ENCODE measurements at regions not wholly inside any gene's neighbourhood (a gene's known extent, or its start where the extent isn't known, plus 50 kb on each side); places are given as distances from the start of the nearest gene placed in this dataset.

DNA sequence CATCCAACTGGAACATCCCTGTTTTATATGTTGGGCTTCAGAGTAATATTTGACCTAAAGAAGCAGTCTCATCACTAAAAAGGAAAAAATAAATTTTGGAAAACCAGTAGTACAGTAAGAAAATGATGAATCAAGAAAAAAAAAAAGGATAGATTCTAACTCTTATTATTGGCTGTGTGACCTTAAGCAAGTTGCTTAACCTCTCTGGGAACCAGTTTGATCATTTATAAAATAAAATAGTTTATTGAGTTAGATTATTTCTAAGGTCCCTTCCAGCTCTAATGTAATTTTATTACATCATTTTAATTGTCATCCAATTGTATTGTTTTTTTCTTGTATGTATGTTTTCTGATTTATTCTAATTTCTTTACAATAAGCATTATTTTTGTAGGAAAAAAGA lies 127.0 kb downstream of the PRELID2 start:
- H3K27me3 ChIP-seq (replicated peaks in 1 of 2; ENCODE audit: control insufficient read depth in 2 of 2, extremely low read depth in 1 of 2, insufficient read depth in 2 of 2, low read length in 1 of 2) = no peaks in the 10 kb centered on the region
- Mint-ChIP-seq H3K9me3 (no peaks in the 10 kb centered on the region), H3K27ac (no peak overlapping the region), H3K4me1 (no peaks in the 10 kb centered on the region), H3K4me3 (no peak overlapping the region), H3K27me3 (no peaks in the 10 kb centered on the region), H3K36me3 (no peaks in the 10 kb centered on the region)
- H3K4me3 ChIP-seq (ENCODE audit: control insufficient read depth in 1 of 2, extremely low read depth in 1 of 2, low read length in 1 of 2) = no peak overlapping the region
- no peaks in the 10 kb centered on the region for H3K4me1 ChIP-seq (ENCODE audit: control insufficient read depth in 1 of 2, extremely low read depth in 1 of 2, insufficient read depth in 2 of 2, low read length in 2 of 2)
- no peaks in the 10 kb centered on the region for H3K36me3 ChIP-seq (ENCODE audit: control insufficient read depth in 2 of 2, extremely low read depth in 1 of 2, insufficient read depth in 1 of 2, low read length in 1 of 2)
- ATAC-seq (replicated peaks in 1 of 4) (no peak), DNase-seq (no peak)
- ChIA-PET CTCF (no interaction called here), POLR2A (no interaction called here)
- no peak overlapping the region for H3K27ac ChIP-seq (ENCODE audit: low read length)
- H3K9me3 ChIP-seq = no peaks in the 10 kb centered on the region

DNA sequence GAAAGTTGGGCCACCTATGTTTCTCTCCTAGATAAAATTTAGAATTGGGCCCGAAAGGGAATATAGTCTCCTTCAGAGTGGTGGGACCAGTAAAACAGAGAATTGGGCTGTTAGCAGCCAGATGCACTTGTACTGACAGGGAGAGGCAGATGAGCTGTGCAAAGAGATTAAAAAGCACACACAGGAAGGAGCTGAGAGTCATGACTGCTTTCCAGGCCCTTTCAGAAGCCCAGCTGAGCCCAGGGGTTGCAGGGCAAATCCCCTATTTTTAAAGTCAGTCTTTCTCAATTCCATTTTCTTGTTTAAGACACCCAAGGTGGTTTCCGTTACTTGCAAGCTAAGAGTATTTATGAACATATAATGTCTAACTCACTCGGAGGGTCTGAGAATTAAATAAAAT lies 130.4 kb downstream of the PRELID2 start:
- Mint-ChIP-seq H3K4me3 (no peak overlapping the region), H3K9me3 (no peaks in the 10 kb centered on the region), H3K4me1 (no peaks in the 10 kb centered on the region), H3K27ac (no peak overlapping the region), H3K27me3 (no peaks in the 10 kb centered on the region), H3K36me3 (no peaks in the 10 kb centered on the region)
- Histone ChIP-seq H3K27ac (ENCODE audit: low read length) (no peak overlapping the region), H3K36me3 (ENCODE audit: control insufficient read depth in 2 of 2, extremely low read depth in 1 of 2, insufficient read depth in 1 of 2, low read length in 1 of 2) (no peaks in the 10 kb centered on the region), H3K4me3 (ENCODE audit: control insufficient read depth in 1 of 2, extremely low read depth in 1 of 2, low read length in 1 of 2) (no peak overlapping the region), H3K27me3 (replicated peaks in 1 of 2; ENCODE audit: control insufficient read depth in 2 of 2, extremely low read depth in 1 of 2, insufficient read depth in 2 of 2, low read length in 1 of 2) (no peaks in the 10 kb centered on the region), H3K9me3 (no peaks in the 10 kb centered on the region), H3K4me1 (ENCODE audit: control insufficient read depth in 1 of 2, extremely low read depth in 1 of 2, insufficient read depth in 2 of 2, low read length in 2 of 2) (no peaks in the 10 kb centered on the region)
- DNase-seq (no peak), ATAC-seq (replicated peaks in 1 of 4) (no peak)
- ChIA-PET CTCF (interaction anchor here in 1 of 2 donors (0.6 kb wide), 1 partner anchor 37 kb away, joined by 3 read pairs; no protein-coding TSS in a partner anchor), POLR2A (no interaction called here)
- 86% methylated on average over 1 of the region's 3 CpGs for WGBS (ENCODE audit: insufficient coverage)

DNA sequence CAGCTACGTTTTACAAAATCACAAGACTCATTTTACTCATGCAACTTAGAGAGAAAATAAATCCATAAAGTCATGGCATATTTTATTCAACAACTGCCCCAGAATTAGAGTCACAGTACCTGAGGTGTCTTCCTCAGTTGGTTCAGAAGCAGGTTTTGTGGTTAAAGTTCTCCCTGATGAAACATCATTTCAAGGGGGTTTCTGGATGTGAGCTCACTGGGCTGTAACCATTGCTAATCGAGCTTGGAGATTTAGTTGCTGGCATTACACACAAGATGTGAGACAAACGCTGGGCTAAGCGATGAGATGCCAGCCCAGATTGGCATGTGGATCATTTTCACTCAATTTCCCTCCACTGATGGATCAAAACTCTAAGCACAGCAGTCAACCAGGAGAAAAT lies 131.3 kb downstream of the PRELID2 start:
- no peaks in the 10 kb centered on the region for H3K27me3 Mint-ChIP-seq
- no peaks in the 10 kb centered on the region for H3K36me3 Mint-ChIP-seq
- Histone ChIP-seq H3K9me3 (no peaks in the 10 kb centered on the region), H3K36me3 (ENCODE audit: control insufficient read depth in 2 of 2, extremely low read depth in 1 of 2, insufficient read depth in 1 of 2, low read length in 1 of 2) (no peaks in the 10 kb centered on the region), H3K27me3 (replicated peaks in 1 of 2; ENCODE audit: control insufficient read depth in 2 of 2, extremely low read depth in 1 of 2, insufficient read depth in 2 of 2, low read length in 1 of 2) (no peaks in the 10 kb centered on the region), H3K27ac (ENCODE audit: low read length) (no peak overlapping the region), H3K4me3 (ENCODE audit: control insufficient read depth in 1 of 2, extremely low read depth in 1 of 2, low read length in 1 of 2) (no peak overlapping the region), H3K4me1 (ENCODE audit: control insufficient read depth in 1 of 2, extremely low read depth in 1 of 2, insufficient read depth in 2 of 2, low read length in 2 of 2) (no peaks in the 10 kb centered on the region)
- no peaks in the 10 kb centered on the region for H3K4me1 Mint-ChIP-seq
- WGBS (ENCODE audit: insufficient coverage) = 69% methylated on average over 4 of the region's 4 CpGs
- ATAC-seq (replicated peaks in 1 of 4) = no peak
- CTCF ChIA-PET = no interaction called here
- H3K9me3 Mint-ChIP-seq = no peaks in the 10 kb centered on the region
- DNase-seq = no peak
- no peak overlapping the region for H3K4me3 Mint-ChIP-seq
- POLR2A ChIA-PET = no interaction called here
- no peak overlapping the region for H3K27ac Mint-ChIP-seq

DNA sequence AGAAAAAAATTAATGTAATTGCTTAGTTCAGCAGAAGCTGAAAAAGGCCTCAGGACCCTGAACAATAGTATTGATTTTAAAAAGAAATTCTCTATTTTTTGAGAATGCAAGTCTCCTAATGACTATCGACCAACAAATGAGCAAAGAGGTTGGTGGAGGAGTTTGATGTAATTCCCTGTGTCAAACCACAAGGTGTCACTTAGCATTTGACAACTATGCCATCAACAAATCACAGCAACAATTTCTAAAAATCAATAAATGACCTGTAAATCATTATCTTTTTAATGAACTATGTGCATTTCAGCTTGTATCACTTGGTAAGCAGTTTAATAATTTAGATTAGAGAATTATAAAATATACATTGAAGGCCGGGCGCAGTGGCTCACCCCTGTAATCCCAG lies 133.7 kb downstream of the PRELID2 start:
- ATAC-seq (replicated peaks in 1 of 4) = no peak
- H3K27me3 Mint-ChIP-seq = no peaks in the 10 kb centered on the region
- no peaks in the 10 kb centered on the region for H3K36me3 ChIP-seq (ENCODE audit: control insufficient read depth in 2 of 2, extremely low read depth in 1 of 2, insufficient read depth in 1 of 2, low read length in 1 of 2)
- no peaks in the 10 kb centered on the region for H3K4me1 Mint-ChIP-seq
- H3K4me3 ChIP-seq (ENCODE audit: control insufficient read depth in 1 of 2, extremely low read depth in 1 of 2, low read length in 1 of 2) = no peak overlapping the region
- no peaks in the 10 kb centered on the region for H3K36me3 Mint-ChIP-seq
- WGBS (ENCODE audit: insufficient coverage) = no CpG with 5 or more reads among the region's 3 CpGs
- no peaks in the 10 kb centered on the region for H3K9me3 ChIP-seq
- H3K4me1 ChIP-seq (ENCODE audit: control insufficient read depth in 1 of 2, extremely low read depth in 1 of 2, insufficient read depth in 2 of 2, low read length in 2 of 2) = no peaks in the 10 kb centered on the region
- H3K27ac Mint-ChIP-seq = no peak overlapping the region
- ChIA-PET CTCF (no interaction called here), POLR2A (no interaction called here)
- DNase-seq = no peak
- no peaks in the 10 kb centered on the region for H3K9me3 Mint-ChIP-seq
- no peak overlapping the region for H3K27ac ChIP-seq (ENCODE audit: low read length)
- H3K4me3 Mint-ChIP-seq = no peak overlapping the region
- H3K27me3 ChIP-seq (replicated peaks in 1 of 2; ENCODE audit: control insufficient read depth in 2 of 2, extremely low read depth in 1 of 2, insufficient read depth in 2 of 2, low read length in 1 of 2) = no peaks in the 10 kb centered on the region

DNA sequence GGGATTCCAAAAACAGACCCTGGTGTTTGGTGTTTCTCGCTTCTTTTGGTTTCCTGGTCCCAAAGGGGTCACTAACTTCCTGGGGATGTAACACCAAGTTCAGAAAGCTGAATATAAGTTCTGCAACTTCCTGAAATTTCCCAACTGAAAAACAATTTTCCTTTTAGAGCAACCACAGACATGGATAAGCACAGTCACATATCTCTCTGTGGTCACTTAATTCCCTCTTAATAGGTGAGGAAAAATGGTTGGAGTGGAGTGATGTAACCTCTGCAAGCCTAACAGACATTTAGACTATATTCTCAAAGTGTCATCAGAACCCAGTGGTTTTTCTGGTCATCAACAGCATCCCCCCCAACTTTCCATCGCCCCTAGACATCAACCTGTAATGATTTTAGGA lies 135.3 kb downstream of the PRELID2 start:
- POLR2A ChIA-PET = no interaction called here
- Histone ChIP-seq H3K27ac (ENCODE audit: low read length) (no peak overlapping the region), H3K4me3 (ENCODE audit: control insufficient read depth in 1 of 2, extremely low read depth in 1 of 2, low read length in 1 of 2) (no peak overlapping the region), H3K36me3 (ENCODE audit: control insufficient read depth in 2 of 2, extremely low read depth in 1 of 2, insufficient read depth in 1 of 2, low read length in 1 of 2) (no peaks in the 10 kb centered on the region), H3K27me3 (replicated peaks in 1 of 2; ENCODE audit: control insufficient read depth in 2 of 2, extremely low read depth in 1 of 2, insufficient read depth in 2 of 2, low read length in 1 of 2) (no peaks in the 10 kb centered on the region), H3K4me1 (ENCODE audit: control insufficient read depth in 1 of 2, extremely low read depth in 1 of 2, insufficient read depth in 2 of 2, low read length in 2 of 2) (no peaks in the 10 kb centered on the region), H3K9me3 (no peaks in the 10 kb centered on the region)
- Mint-ChIP-seq H3K4me3 (no peak overlapping the region), H3K36me3 (no peaks in the 10 kb centered on the region), H3K27ac (no peak overlapping the region), H3K27me3 (no peaks in the 10 kb centered on the region), H3K9me3 (no peaks in the 10 kb centered on the region), H3K4me1 (no peaks in the 10 kb centered on the region)
- CTCF ChIA-PET = no interaction called here
- WGBS (ENCODE audit: insufficient coverage) = 86% methylated on average over 1 of the region's 2 CpGs
- no peak for ATAC-seq (replicated peaks in 1 of 4)
- DNase-seq = no peak

DNA sequence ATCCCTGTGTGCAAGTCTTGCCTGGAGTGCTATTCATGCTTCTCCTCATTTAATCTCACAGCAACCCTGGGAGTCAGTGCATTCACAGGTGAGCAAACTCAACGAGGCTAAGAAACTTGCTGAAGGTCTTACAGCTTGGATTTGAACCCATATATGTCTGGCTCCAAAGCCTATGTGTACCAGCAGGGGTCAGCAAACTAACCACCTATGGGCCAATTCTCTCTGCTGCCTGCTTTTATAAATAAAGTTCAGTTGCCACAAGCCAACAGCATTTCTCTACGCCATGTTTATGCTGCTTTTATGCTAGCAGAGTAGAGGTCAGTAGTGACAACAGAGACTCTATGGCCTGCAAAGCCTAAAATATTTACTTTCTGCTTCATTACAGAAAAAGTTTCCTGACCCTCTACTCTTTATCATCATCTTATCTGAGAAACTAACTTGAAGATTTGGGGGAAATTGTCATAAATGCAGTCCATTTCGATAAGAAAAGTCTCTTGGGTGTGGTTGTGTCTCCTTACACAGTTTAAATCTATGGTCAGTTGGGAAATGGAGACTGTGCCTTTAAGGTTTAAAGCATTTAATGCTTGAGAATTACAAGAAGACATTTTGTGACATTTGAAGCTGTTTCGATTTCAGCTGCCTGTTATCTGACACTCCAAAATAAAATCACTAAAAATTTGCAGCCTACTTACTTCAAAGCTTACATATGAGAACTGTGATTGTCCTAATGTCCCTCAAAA lies 137.7 kb downstream of the PRELID2 start:
- DNase-seq (peak in 2 of 35 experiments; percentile 2 to 24), ATAC-seq (replicated peaks in 1 of 4) (no peak)
- H3K36me3 ChIP-seq (ENCODE audit: control insufficient read depth in 2 of 2, extremely low read depth in 1 of 2, insufficient read depth in 1 of 2, low read length in 1 of 2) = no peaks in the 10 kb centered on the region
- H3K27me3 Mint-ChIP-seq = no peaks in the 10 kb centered on the region
- ChIA-PET CTCF (no interaction called here), POLR2A (no interaction called here)
- H3K27me3 ChIP-seq (replicated peaks in 1 of 2; ENCODE audit: control insufficient read depth in 2 of 2, extremely low read depth in 1 of 2, insufficient read depth in 2 of 2, low read length in 1 of 2) = no peaks in the 10 kb centered on the region
- no peak overlapping the region for H3K4me3 Mint-ChIP-seq
- no peaks in the 10 kb centered on the region for H3K9me3 Mint-ChIP-seq
- H3K27ac Mint-ChIP-seq = no peak overlapping the region
- no peaks in the 10 kb centered on the region for H3K4me1 ChIP-seq (ENCODE audit: control insufficient read depth in 1 of 2, extremely low read depth in 1 of 2, insufficient read depth in 2 of 2, low read length in 2 of 2)
- no peak overlapping the region for H3K4me3 ChIP-seq (ENCODE audit: control insufficient read depth in 1 of 2, extremely low read depth in 1 of 2, low read length in 1 of 2)
- 85% methylated on average over 1 of the region's 4 CpGs for WGBS (ENCODE audit: insufficient coverage)
- H3K27ac ChIP-seq (ENCODE audit: low read length) = no peak overlapping the region
- no peaks in the 10 kb centered on the region for H3K4me1 Mint-ChIP-seq
- no peaks in the 10 kb centered on the region for H3K9me3 ChIP-seq
- no peaks in the 10 kb centered on the region for H3K36me3 Mint-ChIP-seq

DNA sequence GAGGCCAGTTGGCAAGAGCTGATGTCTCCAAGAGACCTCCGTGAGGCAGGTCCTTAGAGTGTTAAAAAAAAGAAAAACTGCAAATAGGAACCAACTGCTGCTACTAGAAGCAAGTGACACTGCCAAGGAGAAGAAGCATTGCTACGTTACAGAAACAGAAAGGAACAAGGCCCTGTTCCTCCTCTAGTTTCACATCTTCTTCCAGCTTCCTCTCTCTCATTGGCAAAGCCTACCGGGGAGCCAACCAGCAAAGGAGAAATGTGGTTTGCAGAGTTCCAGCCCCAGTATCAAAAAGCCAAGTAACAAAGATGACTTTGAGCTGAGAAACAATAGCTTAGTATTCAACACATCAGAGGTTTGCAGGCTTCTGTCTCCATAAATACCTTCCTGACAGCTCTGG lies 145.9 kb downstream of the PRELID2 start:
- CTCF ChIA-PET = no interaction called here
- no peak overlapping the region for H3K4me3 Mint-ChIP-seq
- WGBS (ENCODE audit: insufficient coverage) = 36% methylated on average over 3 of the region's 3 CpGs

More for the DNA sequence above, 145.9 kb downstream of the PRELID2 start:
- H3K27ac Mint-ChIP-seq = no peak overlapping the region
- H3K9me3 Mint-ChIP-seq = peaks cover 0 to 5% (median 0%) of the 10 kb centered on the region in 3 donors
- POLR2A ChIA-PET = no interaction called here
- H3K36me3 ChIP-seq (ENCODE audit: control insufficient read depth in 2 of 2, extremely low read depth in 1 of 2, insufficient read depth in 1 of 2, low read length in 1 of 2) = no peaks in the 10 kb centered on the region
- H3K27ac ChIP-seq (ENCODE audit: low read length) = no peak overlapping the region
- no peak overlapping the region for H3K4me3 ChIP-seq (ENCODE audit: control insufficient read depth in 1 of 2, extremely low read depth in 1 of 2, low read length in 1 of 2)
- DNase-seq (peak in 1 of 35 experiments; percentile 1), ATAC-seq (replicated peaks in 1 of 4) (no peak)
- no peaks in the 10 kb centered on the region for H3K4me1 ChIP-seq (ENCODE audit: control insufficient read depth in 1 of 2, extremely low read depth in 1 of 2, insufficient read depth in 2 of 2, low read length in 2 of 2)
- H3K36me3 Mint-ChIP-seq = no peaks in the 10 kb centered on the region
- H3K9me3 ChIP-seq = no peaks in the 10 kb centered on the region
- no peaks in the 10 kb centered on the region for H3K4me1 Mint-ChIP-seq
- no peaks in the 10 kb centered on the region for H3K27me3 ChIP-seq (replicated peaks in 1 of 2; ENCODE audit: control insufficient read depth in 2 of 2, extremely low read depth in 1 of 2, insufficient read depth in 2 of 2, low read length in 1 of 2)
- H3K27me3 Mint-ChIP-seq = no peaks in the 10 kb centered on the region
